GM23338 (cell line): ENCODE measurements at regions not wholly inside any gene's neighbourhood (a gene's known extent, or its start where the extent isn't known, plus 50 kb on each side); places are given as distances from the start of the nearest gene placed in this dataset.

Experiments
- CTCF ChIP-seq, 2 experiments: fragments of 200-600 bp in 1 of 2; sonication (generic) in 1 of 2; conservative IDR thresholded peaks; 2 replicates each; pipeline versions ENCODE4 v1.5.1 to v1.6.1; 2016 to 2017; ENCODE audit warnings: antibody characterized with exemption in 2 of 2, low read depth in 2 of 2, mild to moderate bottlenecking in 2 of 2, moderate library complexity in 1 of 2
- EZH2phosphoT487 ChIP-seq: fragments of 200-600 bp; sonication (generic); IDR thresholded peaks from one replicate; pipeline ENCODE4 v1.8.1; 2018; ENCODE audit warnings: antibody characterized with exemption; ENCODE audit not compliant: unreplicated experiment
- POLR2AphosphoS5 ChIP-seq: IDR thresholded peaks from 2 replicates; pipeline ENCODE4 v1.6.1; 2016; ENCODE audit warnings: antibody characterized with exemption, low read depth

- TF ChIP-seq CTCF (conservative IDR thresholded peaks at IDR 0.05; ENCODE audit: low read depth in 2 of 2): no peak
- TF ChIP-seq EZH2phosphoT487: no peak
- no peak for TF ChIP-seq POLR2AphosphoS5
These were observed 473.1 kb upstream of the TCF4 start for GRCh38 chr18:56060967-56061541.
